PC-9 (cell line): ENCODE measurements at regions not wholly inside any gene's neighbourhood (a gene's known extent, or its start where the extent isn't known, plus 50 kb on each side); places are given as distances from the start of the nearest gene placed in this dataset.

Source experiments
- BruUV-seq: library from RNA; stranded (reverse); fragments of 400-500 nt; replicated peaks from 2 replicates; lab custom pipeline; 2021; lab: Mats Ljungman, UMichigan
- CTCF ChIA-PET: fragments of 300-600 bp; sonication (Branson Sonifier 250); formaldehyde crosslinking; loops from one replicate; lab custom pipeline; 2022; ENCODE audit warnings: antibody characterized with exemption; lab: Charles Lee
- POLR2A ChIA-PET: fragments of 300-600 bp; sonication (Branson Sonifier 250); formaldehyde crosslinking; loops from one replicate; lab custom pipeline; 2022; ENCODE audit warnings: antibody characterized with exemption; ENCODE audit not compliant: unreplicated experiment; lab: Charles Lee
- DNase-seq, 2 experiments: peaks; one replicate each; pipeline versions ENCODE4 v3.0.0 to v3.0.0-alpha.2; 2015 to 2022; ENCODE audit warnings: mixed read lengths in 1 of 2
- H2AFZ ChIP-seq: fragments of 200-600 bp; sonication (generic); 2 replicates; pipeline ENCODE4 v1.8.1; 2017; ENCODE audit warnings: antibody characterized with exemption
- H3F3A ChIP-seq: fragments of 200-600 bp; sonication (generic); 2 replicates; pipeline ENCODE4 v1.8.1; 2017; ENCODE audit warnings: antibody characterized with exemption, mild to moderate bottlenecking, low read depth; ENCODE audit not compliant: insufficient read depth
- H3K27ac ChIP-seq: fragments of 200-600 bp; sonication (generic); 2 replicates; pipeline ENCODE4 v1.6.1; 2016; ENCODE audit warnings: mixed run types
- H3K27me3 ChIP-seq: fragments of 200-600 bp; sonication (generic); 2 replicates; pipeline ENCODE4 v1.6.1; 2016; ENCODE audit warnings: low read depth, mixed run types; ENCODE audit not compliant: insufficient read depth
- H3K36me3 ChIP-seq: fragments of 200-600 bp; sonication (generic); 2 replicates; pipeline ENCODE4 v1.6.1; 2016; ENCODE audit warnings: low read depth, mixed run types
- H3K4me1 ChIP-seq: fragments of 200-600 bp; sonication (generic); replicated peaks from 2 replicates; pipeline ENCODE4 v1.6.1; 2016; ENCODE audit warnings: mixed run types; ENCODE audit not compliant: insufficient read depth
- H3K4me2 ChIP-seq: fragments of 200-600 bp; sonication (generic); 2 replicates; pipeline ENCODE4 v1.6.1; 2017; ENCODE audit warnings: mixed run types
- H3K4me3 ChIP-seq: fragments of 200-600 bp; sonication (generic); 2 replicates; pipeline ENCODE4 v1.6.1; 2016; ENCODE audit warnings: mixed run types
- H3K79me2 ChIP-seq: fragments of 200-600 bp; sonication (generic); 2 replicates; pipeline ENCODE4 v1.6.1; 2017; ENCODE audit warnings: low read depth, mixed run types
- H3K9me2 ChIP-seq: fragments of 200-600 bp; sonication (generic); 2 replicates; pipeline ENCODE4 v1.8.1; 2017; ENCODE audit warnings: mild to moderate bottlenecking; ENCODE audit not compliant: insufficient read depth
- H3K9me3 ChIP-seq: fragments of 200-600 bp; sonication (generic); 2 replicates; pipeline ENCODE4 v1.8.1; 2016; ENCODE audit warnings: low read depth; ENCODE audit not compliant: insufficient read depth
- H4K20me1 ChIP-seq: fragments of 200-600 bp; sonication (generic); 2 replicates; pipeline ENCODE4 v1.8.1; 2017; ENCODE audit not compliant: insufficient read depth
- CTCF ChIP-seq: fragments of 200-600 bp; sonication (generic); conservative IDR thresholded peaks from 2 replicates; pipeline ENCODE4 v1.6.1; 2017; ENCODE audit warnings: mixed run types, antibody characterized with exemption, mild to moderate bottlenecking, moderate library complexity
- EZH2 ChIP-seq: fragments of 200-600 bp; sonication (generic); IDR thresholded peaks from 2 replicates; pipeline ENCODE4 v1.8.0; 2017; ENCODE audit warnings: antibody characterized with exemption, low read depth
- intact Hi-C: fragments of 100-400 bp; cut with micrococcal nuclease; formaldehyde crosslinking; loops from one replicate; pipeline ENCODE4 v1.10.0; 2022; ENCODE audit not compliant: unreplicated experiment

DNA sequence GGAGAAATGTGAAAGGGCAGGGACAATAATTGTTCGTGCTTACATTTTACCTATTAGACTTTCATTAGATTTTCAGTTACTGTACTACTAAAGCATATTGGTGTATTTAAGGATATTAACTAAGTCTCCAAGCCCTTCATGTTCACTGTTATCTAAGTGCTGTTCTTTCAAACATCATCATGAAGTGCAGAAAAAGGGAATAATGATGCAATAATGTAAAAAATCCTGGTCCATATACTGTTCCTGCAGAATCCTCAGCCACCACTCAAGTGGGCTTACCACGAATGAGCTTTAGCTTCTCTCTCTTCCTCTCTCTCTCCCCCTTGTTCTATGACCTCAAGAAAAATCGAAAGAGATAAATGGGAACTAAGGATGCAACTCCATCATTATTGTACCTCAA lies 600.7 kb downstream of the UTRN start:
- no peak overlapping the region for H3K27ac ChIP-seq
- H3K4me2 ChIP-seq = no peak overlapping the region
- CTCF ChIA-PET = no interaction called here
- no peak for DNase-seq
- no TSS peak for BruUV-seq
- H3K36me3 ChIP-seq = no peaks in the 10 kb centered on the region
- no peaks in the 10 kb centered on the region for H3F3A ChIP-seq
- TF ChIP-seq EZH2 = no peak
- H3K79me2 ChIP-seq = no peaks in the 10 kb centered on the region
- no peak overlapping the region for H2AFZ ChIP-seq
- H3K4me3 ChIP-seq = no peak overlapping the region
- no peaks in the 10 kb centered on the region for H3K9me2 ChIP-seq
- H4K20me1 ChIP-seq = no peaks in the 10 kb centered on the region
- no peaks in the 10 kb centered on the region for H3K9me3 ChIP-seq
- no peaks in the 10 kb centered on the region for H3K27me3 ChIP-seq
- intact Hi-C loops = no loop called here
- H3K4me1 ChIP-seq = no peaks in the 10 kb centered on the region
- POLR2A ChIA-PET = no interaction called here

GRCh38 chr6:144886682-144887081 lies 601.5 kb downstream of the UTRN start:
- intact Hi-C loops = no loop called here
- POLR2A ChIA-PET = no interaction called here

DNA sequence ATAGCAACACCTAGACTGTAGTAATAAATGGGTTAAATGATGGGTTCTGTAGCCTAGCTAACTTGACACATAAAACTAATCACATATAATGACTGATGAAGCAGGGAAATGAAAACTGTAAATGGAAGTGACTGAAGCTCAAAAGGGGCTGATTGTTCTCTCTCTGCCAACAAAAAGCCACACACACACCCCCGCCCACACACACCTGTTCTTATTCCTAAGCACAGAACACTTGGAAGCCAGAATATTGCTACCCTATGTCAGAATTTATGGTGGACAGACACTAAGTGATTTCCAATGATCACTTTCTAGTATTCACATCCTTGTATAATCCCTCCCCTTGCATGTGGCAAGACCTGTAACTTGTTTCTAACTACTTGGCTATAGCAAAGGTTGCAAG lies 603.5 kb downstream of the UTRN start:
- H3F3A ChIP-seq = no peaks in the 10 kb centered on the region
- intact Hi-C loops = no loop called here
- H3K9me3 ChIP-seq = no peaks in the 10 kb centered on the region
- no peaks in the 10 kb centered on the region for H3K36me3 ChIP-seq
- H3K4me2 ChIP-seq = no peak overlapping the region
- H2AFZ ChIP-seq = no peak overlapping the region
- no peaks in the 10 kb centered on the region for H3K27me3 ChIP-seq
- H3K4me3 ChIP-seq = no peak overlapping the region
- ChIA-PET POLR2A (no interaction called here), CTCF (no interaction called here)
- no peaks in the 10 kb centered on the region for H4K20me1 ChIP-seq
- no peaks in the 10 kb centered on the region for H3K79me2 ChIP-seq
- no peak for TF ChIP-seq CTCF
- TF ChIP-seq EZH2 = no peak
- no peak overlapping the region for H3K27ac ChIP-seq
- BruUV-seq = no TSS peak
- DNase-seq = no peak
- no peaks in the 10 kb centered on the region for H3K4me1 ChIP-seq
- H3K9me2 ChIP-seq = no peaks in the 10 kb centered on the region

More at GRCh38 chr6:144886682-144887081, 601.5 kb downstream of the UTRN start:
- H3F3A ChIP-seq = no peaks in the 10 kb centered on the region
- no peaks in the 10 kb centered on the region for H3K9me3 ChIP-seq
- no TSS peak for BruUV-seq
- no peak for DNase-seq
- H3K27me3 ChIP-seq = no peaks in the 10 kb centered on the region
- no peak overlapping the region for H3K4me3 ChIP-seq
- H4K20me1 ChIP-seq = no peaks in the 10 kb centered on the region
- no peaks in the 10 kb centered on the region for H3K4me1 ChIP-seq
- no peak overlapping the region for H3K27ac ChIP-seq
- H2AFZ ChIP-seq = no peak overlapping the region
- H3K4me2 ChIP-seq = no peak overlapping the region
- H3K9me2 ChIP-seq = no peaks in the 10 kb centered on the region
- CTCF ChIA-PET = no interaction called here
- no peak for TF ChIP-seq CTCF
- no peaks in the 10 kb centered on the region for H3K36me3 ChIP-seq
- H3K79me2 ChIP-seq = no peaks in the 10 kb centered on the region

- no peak overlapping the region for H3K4me2 ChIP-seq
- intact Hi-C loops = no loop called here
- no peaks in the 10 kb centered on the region for H3K9me3 ChIP-seq
- ChIA-PET CTCF (no interaction called here), POLR2A (no interaction called here)
- no peak overlapping the region for H3K27ac ChIP-seq
- no peaks in the 10 kb centered on the region for H3K9me2 ChIP-seq
- H2AFZ ChIP-seq = no peak overlapping the region
- no peak for DNase-seq
- no peak overlapping the region for H3K4me3 ChIP-seq
- no TSS peak for BruUV-seq
- peaks cover 35% of the 10 kb centered on the region for H3F3A ChIP-seq
- H3K27me3 ChIP-seq = no peaks in the 10 kb centered on the region
- no peaks in the 10 kb centered on the region for H3K36me3 ChIP-seq
- no peak for TF ChIP-seq EZH2
- no peak for TF ChIP-seq CTCF
- no peaks in the 10 kb centered on the region for H3K79me2 ChIP-seq
- no peaks in the 10 kb centered on the region for H4K20me1 ChIP-seq
- peaks cover 34% of the 10 kb centered on the region for H3K4me1 ChIP-seq
Measured at GRCh38 chr6:144893680-144894151, 608.6 kb downstream of the UTRN start.
